ENCODE measurements at regions not wholly inside any gene's neighbourhood (a gene's known extent, or its start where the extent isn't known, plus 50 kb on each side); places are given as distances from the start of the nearest gene placed in this dataset.
A peak's percentile ranks its signal among the peaks of the same experiment; 100 is the strongest.
"Not testable (repeated sequence)": the region's sequence is repeated elsewhere in the genome, so short reads cannot be mapped to it uniquely, and the experiment has no call there.

DNA sequence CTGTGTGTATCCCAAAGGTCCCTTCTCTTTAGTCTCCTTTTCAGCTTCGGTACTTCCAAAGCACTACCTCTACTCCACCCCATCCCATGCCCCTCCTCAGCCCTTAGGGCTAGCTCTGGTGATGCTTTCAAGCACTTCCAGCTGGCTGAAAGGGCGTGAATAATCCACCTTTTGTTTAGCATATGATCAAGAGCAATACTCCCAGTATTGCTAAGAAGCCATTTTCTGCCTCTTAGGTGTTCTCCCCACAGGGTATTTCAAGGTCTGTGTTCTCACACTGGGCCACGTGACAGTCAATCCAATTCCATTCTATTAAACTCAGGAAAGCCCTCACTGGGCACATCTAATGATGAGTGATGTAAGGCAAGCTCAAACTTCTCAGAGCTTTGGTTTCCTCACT, 298.5 kb upstream of the PROX1 start:
- no peak for DNase-seq

DNA sequence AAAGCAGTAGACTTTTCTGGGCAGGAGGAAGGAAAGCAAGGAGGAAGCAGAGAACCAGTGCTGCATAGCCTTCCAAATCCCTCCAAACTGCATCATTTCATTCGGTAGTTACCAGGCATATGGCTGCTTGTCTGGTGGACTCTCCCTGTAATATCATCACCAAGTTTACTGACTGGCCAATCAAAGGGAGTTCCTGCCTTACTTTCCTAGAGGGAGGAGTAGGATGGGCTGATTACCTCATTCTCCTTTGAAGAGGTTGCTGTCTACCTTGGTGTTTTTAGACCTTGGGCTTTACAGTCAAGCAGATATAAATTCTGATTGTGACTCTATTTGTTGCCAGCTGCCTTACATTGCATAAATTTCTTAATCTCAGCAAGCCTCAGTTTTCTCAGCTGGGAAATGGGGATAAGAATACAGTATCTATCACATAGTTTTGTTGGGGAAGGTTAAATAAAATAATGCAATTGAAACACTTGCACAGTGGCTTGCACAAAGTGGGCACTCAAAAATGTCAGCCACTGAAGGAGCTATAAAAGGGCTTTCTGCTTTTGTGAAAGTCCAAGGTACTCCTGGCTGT, 297.3 kb upstream of the PROX1 start:
- DNase-seq, result no peak

DNA sequence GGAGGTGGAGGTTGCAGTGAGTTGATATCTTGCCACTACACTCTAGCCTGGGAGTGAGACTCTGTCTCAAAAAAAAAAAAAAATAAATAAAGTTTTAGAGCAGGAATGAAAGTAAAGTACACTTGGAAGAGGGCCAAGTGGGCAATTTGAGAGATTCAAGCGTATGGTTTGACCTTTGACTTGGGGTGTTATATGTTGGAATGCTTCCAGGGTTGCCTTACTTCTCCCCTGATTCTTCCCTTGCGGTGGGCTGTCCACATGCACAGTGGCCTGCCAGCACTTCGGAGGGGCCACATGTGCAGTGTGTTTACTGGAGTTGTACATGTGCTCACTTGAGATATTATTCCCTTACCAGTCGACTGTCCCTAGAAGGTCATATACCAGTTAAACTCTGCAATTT, 295.5 kb upstream of the PROX1 start:
- DNase-seq, result no peak

DNA sequence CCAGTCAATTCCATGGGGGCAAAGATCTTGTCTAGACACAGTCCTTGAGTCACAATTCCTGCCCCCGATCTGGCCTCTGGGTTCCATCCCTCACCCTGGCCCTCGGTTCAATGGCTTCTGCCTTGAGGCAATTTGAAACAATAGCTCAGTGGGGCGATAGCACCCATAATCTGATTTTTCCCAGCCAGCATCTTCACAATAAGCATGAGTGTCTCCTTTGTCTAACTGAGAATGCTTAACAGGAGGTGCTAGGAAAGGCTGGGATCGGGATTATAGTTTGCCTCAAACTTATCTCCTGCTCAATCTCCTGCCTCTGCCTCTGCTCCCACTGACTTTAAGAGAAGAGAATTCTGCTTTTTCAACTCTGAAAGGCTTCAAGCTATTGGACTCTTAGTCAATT, 293.9 kb upstream of the PROX1 start:
- no peak for DNase-seq

DNA sequence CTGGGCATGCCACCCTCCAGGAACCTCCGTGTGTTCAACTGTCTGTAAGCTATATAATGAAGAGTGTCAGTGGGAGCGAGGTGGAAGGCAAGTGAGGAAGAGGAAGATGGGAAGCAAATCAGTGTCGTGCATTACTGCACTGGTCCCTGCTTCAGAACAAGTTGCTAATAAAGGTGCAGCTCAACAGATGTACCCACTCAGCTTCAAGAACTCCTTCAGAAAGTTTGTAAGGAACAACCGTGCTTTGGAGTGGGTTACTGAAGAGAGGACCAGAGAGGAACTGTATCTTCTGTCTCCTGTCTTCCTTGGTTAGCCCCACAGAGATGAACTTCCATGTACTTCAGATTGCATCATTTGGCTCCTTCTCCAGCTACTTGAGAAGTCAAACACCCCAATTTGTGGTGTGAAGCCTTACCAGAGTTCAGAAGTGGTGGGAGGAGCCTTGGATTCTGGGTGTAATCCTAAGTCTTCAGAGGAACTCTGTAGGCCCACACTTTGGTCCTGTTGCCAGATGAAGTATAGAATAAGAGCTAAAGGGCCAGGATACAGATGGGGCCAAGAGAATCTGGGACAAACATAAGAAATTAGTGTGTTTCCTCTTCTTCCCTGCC, 290.5 kb upstream of the PROX1 start:
- no peak for DNase-seq

DNA sequence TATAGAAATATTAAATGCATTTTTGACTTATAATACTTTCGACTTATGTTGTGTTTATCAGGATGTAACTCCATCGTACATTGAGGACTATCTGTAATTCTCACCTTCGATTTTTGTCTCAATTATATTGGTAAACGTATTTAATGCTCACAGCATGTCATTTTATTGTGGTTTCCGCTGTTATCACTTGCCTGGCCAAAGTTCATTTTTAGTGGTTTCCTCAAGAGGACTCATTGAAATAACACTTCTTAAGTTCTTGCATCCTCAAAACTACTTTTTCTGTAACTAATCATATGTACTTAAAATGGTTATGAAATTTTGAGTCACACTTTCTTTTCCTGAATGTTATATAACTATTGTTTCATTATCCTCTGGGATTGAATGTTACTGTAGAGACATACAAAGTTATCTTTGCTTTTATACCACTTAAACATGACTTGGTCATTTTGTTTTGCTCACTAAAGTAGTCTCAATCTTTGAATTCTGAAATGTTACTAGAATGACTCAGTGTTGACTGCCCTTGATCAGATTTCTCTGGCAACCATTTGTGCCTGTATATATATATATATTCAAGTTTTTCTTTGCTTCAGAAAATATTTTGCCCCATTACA, 289.6 kb upstream of the PROX1 start:
- DNase-seq, result no peak

DNA sequence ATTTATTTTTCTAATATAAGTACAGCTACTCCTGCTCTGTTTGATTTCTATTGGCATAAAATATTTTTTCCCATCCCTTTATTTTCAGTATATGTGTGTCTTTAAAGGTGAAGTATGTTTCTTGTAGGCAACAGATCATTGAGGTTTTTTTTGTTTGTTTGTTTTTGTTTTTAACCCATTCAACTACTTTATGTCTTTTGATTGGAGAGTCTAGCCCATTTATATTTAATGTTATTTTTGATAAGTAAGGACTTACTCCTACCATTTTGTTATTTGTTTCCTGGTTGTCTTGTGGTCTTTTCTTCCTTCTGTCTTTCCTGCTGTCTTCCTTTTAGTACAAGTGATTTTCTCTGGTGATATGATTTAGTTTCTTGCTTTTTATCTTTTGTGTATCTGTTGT, 285.1 kb upstream of the PROX1 start:
- no peak for DNase-seq

DNA sequence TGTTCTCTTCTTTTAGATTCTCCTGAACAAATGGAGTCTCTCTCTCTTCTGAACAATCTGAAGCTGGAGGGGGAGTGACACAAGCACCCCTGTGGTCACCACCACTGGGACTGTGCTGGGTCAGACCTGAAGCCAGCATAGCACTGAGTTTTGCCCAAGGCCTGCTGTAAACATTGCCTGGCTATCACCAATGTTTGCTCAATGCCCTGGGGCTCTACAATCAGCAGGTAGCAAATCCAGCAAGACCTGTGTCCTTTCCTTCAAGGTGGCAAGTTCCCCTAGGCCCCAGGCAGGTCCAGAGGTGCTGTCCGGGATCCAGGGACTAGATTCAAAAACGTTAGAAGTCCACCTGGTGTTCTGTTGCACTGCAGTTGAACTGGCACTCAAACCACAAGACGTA, 282.8 kb upstream of the PROX1 start:
- DNase-seq, result no peak

DNA sequence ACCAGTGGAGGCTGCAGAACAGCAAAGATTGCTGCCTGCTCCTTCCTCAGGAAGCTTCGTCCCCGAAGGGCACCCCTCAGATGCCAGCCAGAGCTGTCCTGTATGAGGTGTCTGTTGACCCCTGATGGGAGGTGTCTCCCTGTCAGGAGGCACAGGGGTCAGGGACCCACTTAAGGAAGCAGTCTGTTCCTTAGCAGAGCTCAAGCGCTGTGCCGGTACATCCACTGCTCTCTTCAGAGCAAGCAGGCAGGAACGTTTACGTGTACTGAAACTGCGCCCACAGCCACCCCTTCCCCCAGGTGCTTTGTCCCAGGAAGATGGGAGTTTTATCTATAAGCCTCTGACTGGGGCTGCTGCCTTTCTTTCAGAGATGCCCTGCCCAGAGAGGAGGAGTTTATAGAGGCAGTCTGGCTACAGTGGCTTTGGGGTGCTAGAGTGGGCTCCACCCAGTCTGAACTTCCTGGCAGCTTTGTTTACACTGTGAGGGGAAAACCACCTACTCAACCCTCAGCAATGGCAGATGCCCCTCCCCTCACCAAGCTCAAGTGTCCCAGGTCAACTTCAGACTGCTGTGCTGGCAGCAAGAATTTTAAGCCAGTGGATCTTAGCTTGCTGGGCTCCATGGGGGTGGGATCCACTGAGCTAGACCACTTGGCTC, 275.8 kb upstream of the PROX1 start:
- not testable (repeated sequence) for DNase-seq

DNA sequence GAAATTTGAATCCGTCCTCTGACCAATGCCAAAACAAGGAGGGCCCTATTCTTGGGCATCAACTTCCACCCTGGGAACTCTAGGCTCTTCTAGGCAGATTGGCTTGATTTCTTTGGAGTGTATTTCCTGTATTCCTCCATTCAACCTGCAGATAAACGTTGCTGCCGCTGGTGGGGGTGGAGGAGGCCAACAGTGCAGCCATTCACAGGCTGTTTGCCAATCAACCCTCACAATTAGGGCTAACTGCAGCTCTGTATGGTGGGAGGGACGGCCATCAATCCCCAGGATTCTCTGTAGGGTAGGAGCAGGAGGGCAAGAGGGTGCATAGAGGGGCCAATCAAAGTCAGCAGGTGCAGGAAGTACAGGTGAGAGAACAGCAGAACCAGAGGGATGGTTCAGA, 273.1 kb upstream of the PROX1 start:
- no peak for DNase-seq

DNA sequence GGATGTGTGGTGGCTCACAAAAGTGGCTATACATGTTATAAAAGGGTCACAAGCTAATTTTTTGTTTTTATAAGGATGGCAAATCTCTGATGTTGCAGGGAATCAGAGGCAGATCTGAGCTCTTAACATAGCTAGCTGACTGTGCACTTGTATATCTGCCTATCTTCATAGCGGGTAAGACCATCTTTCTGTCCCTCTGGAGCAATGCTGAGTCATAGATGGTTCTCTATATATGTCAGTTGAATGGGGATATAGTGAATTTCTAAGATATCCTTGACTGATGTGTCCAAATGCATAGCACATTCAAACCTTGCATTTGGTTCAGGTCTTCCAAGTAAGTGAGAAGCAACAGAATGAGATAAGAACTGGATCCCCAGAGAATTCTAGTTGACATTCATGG, 272.6 kb upstream of the PROX1 start:
- DNase-seq, result no peak

DNA sequence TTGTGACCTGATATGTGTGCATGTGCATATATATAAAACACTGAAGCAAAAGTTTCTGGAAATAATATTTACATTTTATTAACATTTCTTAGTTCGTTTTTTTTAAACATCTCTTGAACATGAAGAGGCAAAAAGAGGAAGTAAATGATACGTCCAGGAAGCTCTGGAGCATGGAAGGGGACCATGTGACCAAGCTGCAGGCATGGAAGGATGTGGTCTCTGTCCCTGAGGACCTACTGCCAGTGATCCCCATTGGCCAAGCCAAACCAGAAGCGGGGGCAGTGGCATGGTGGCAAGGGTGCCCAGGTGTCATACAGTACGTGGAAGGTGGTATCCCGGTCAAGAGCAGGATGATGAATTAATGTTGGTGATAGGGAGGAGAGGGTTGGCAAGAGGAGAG, 268.3 kb upstream of the PROX1 start:
- DNase-seq, result no peak

DNA sequence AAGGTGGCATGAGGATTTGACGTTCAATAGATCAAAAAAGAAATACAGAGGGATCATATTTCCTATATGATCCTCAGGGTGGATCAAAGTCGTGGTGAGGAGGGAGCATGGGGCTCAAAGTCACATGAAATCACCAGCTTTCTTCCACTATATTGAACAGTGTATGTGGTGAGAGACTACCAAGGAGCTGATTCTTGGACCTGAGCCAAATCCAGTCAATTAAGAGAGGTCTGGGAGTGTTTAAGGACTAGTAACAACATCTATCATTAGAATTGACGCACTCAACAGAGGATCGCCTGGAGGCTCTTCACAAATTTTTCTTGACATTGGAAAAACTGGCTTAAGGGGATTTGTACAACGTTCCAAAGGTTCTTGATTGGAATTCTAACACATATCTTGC, 267.7 kb upstream of the PROX1 start:
- peak; percentile 4 for DNase-seq

DNA sequence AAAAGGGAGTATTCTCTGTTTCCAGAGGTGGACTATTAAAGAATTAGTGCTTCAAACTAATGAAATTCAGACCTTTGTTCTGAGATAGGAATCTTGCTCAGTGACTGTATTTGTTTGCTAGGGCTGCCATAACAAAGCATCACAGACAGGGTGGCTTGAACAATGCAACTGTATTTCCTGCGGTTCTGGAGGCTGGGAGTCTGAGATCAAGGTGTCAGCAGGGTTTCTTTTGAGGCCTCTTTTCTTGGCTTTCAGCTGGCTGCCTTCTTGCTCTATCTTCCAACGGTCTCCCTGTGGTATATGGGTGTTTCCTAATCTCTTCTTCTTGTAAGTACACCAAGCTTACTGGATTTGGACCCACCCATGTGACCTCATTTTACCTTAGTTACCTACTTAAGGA, 264.6 kb upstream of the PROX1 start:
- no peak for DNase-seq

DNA sequence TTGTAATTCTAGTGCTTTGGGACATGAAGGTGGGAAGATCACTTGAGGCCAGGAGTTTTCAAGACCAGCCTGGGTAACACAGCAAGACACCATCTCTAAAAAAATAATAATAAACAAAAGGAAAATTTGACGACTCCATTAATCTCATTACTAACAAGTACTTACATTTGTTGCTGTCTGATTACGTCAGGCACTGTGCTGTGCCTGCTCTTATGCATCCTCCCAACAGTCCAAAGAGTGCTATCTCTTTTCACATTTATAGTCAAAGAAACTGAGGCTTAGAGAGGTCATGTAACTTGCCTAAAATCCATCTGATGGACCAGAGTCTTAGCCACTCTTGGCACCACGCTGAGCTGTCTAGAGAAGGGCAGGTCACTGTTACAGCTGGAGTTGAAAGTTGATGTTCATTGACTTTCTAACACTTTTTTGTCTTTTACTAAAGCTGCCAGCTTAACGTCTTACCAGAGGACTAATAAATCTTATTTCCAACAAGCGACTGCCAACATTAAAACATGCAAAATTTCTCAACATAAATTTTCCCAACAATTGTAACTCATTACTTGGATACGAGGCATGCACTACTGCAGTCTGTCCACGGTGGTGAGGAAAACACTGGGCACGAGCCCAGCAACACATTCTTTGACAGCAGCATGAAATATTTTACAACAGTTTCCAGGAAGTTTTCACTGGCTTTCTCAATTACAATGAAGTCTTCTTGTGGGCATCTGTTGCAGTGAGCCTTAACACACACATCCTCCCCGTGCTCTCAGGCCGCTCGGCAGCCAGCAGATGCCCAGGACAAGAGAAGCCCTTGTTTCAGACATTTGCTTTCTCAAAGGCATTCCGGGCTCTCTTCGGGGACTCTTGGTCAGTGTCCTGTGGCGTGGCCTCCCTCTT, 262.9 kb upstream of the PROX1 start:
- DNase-seq, result no peak

DNA sequence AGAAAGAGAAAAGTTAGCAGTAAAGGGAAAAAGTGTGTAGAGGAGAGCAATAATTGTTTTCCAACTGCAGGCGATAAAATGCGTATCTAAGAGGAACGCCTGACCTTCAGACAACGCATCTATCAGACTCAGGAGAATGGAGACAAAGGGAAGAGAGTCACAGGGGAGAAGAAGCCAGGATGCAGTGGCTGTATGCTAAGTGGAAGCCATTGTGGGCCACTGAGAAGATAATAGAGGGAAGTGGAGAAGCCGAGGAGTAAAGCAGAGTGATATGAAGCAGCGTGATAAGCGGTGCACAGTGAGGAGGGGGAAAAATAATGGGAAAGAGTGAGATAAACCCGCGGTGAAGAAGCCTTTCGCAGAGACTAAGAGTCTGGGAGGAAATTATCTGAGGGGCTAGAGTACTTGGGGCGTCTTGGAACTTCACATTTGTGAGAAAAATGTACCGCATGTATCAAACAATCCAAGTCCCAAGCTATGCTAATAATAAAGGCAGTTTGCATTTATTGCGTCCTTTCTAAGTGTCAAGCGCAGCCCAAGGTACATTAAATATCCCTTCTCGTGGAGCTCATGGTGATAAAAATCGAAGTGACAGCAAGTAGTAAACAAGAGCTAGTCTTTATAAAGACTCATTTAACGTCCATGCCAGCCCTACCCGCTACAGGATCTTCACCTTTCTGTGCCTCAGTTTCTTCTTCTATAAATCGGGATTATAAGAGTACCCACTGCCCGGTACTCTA, 259.8 kb upstream of the PROX1 start:
- no peak for DNase-seq

DNA sequence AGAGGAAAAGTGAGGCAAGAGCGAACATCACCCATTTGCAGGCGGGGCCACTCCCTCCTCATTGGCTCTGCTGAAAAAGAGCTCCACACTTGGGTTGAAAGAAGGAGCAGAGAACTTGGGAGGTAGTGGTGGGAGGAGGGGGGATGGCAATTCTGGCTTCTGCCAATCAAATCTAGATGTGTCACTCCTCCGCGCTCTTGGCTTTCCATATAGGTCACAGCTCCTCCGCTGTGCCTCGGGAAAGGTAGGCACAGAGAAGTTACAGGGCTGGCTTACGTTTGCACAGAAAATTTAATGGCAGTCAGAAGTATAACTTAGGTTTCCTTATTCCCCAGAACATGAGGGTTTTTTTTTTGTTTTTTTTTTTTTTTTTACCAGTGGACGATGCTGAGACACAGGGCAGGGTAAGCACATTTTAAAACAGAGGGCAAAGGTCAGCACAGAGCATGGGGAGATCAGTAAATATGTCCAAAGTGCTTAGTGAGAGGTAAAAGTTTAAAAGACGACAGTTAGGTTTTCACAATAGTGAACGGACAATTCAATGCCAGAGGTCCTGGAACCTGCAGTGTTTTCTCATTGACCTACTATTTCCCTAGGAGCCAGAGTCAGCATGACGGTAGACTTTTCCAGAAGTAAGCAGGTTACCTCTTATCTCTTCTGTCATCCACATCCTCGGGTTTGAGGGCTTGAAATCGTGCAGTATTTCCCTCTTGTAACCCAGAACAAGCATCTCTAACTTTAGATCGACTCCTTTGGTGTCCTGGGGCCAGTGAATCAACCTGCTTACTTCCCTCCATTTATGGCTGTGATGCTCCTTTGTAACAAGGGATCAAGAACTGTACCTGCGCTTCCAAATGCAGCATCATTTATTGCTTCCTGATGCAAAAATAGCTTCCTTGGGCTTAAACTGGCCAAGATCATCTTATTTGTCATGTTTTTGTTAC, 258.9 kb upstream of the PROX1 start:
- DNase-seq, result no peak

DNA sequence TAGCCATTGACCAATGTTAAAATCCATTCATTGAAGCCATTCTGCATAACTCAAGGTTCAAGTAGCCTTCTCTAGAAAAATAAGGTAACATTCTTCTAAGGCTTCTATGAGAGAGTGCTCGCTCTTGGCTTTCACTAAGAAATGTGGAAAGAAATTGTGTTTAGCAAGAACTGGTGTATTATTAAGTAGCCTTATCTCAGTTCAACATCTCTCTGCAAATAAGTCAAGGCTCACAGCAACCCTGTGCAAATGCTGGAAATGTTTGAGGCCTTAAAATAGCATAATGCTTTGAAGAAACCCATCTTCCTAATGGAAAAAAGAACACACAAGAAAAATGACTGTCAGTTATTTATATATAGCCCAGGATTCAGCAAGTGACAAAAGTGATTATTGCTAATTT, 254.1 kb upstream of the PROX1 start:
- DNase-seq, result no peak

DNA sequence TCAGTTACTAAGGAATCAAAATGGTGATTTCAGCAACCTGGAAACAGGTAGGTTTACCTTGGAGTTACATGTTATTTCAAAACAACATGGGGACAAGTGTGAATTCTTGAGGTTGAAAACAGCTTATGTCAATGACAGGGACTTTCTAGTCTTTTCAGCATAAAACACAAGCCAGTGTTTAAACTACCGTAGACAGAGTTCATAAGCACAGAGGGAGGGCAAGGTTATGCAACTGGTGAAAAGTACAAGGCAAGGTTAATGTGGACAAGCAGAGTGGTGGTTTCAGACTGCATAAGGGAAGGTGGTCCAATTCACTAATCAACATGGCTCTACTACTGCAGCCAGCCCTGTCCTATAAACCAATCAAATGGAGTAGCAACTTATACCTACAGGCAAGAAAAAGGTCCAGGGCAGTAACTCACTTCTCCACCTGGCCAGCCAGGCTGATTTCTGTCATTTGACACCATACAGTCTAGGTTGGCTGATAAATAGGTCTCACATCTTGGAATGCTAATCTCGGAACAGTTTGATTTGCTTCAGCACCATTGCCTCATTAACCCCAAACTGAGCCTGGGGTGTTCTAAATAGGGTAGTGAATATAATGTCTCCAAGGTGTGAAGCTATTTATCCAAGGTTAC, 250.3 kb upstream of the PROX1 start:
- DNase-seq, result no peak

DNA sequence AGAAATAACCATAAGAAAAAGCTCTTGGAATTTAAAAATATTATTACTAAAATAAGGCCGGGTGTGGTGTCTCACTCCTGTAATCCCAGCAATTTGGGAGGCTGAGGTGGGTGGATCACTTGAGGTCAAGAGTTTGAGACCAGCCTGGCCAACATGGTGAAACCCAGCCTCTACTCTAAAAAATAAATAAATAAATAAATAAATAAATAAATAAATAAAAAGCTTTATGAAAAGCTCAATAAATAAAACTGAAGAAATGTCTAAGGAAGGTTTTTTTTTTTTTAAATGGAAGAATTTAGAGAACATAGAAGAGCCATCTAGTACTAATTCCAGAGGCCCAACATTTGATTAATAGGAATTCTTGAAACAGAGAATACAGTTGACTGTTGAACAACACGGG, 249.1 kb upstream of the PROX1 start:
- DNase-seq, result no peak

DNA sequence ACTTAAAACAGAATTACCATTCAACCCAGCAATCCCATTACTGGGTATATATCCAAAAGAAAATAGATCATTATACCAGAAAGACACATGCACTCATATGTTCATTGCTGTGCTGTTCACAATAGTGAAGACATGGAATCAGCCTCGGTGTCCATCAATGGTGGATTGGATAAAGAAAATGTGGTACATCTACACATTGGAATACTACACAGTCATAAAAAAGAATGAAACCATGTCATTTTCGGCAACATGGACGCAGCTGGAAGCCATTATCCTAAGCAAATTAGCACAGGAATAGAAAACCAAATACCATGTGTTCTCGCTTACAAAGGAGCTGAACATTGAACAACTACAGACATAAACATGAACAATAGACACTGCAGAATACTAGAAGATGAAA, 244.8 kb upstream of the PROX1 start:
- no peak for DNase-seq
